ENCODE measurements at regions not wholly inside any gene's neighbourhood (a gene's known extent, or its start where the extent isn't known, plus 50 kb on each side); places are given as distances from the start of the nearest gene placed in this dataset.

DNA sequence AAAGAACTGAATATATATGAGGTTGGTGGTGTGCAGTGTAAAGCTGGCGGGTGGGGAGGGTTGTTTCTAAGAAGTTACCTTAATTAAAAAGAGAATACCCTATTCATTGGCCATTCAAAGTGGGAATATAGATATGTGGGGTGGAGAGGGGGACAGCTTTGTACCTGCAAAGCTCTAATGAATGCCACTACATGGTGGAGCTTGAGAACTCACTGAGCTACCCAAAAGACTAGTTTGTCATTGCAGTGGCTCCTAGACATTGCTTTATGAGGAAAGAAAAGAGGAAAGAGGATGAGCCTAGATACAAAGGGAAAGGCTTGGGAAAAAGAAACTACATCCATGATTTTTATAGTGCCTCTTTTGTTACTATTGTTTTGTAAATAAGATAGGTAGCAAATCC, 209.9 kb upstream of the SPRY1 start:
- 95 to 97% methylated on average over 1 of the region's 1 CpG for WGBS, 2 donors
- no peak overlapping the region for H3K4me3 ChIP-seq
- no peaks in the 10 kb centered on the region for H3K27me3 ChIP-seq
- no peaks in the 10 kb centered on the region for H3K4me1 ChIP-seq
- H3K36me3 ChIP-seq: no peaks in the 10 kb centered on the region
- DNase-seq: no peak
- intact Hi-C loops (cut with DNase I): no loop called here
- no peaks in the 10 kb centered on the region for H3K9me3 ChIP-seq
- H3K27ac ChIP-seq: no peak overlapping the region
- TF ChIP-seq POLR2A (IDR thresholded peaks at IDR 0.05): no peak
- TF ChIP-seq, protein P1, sequence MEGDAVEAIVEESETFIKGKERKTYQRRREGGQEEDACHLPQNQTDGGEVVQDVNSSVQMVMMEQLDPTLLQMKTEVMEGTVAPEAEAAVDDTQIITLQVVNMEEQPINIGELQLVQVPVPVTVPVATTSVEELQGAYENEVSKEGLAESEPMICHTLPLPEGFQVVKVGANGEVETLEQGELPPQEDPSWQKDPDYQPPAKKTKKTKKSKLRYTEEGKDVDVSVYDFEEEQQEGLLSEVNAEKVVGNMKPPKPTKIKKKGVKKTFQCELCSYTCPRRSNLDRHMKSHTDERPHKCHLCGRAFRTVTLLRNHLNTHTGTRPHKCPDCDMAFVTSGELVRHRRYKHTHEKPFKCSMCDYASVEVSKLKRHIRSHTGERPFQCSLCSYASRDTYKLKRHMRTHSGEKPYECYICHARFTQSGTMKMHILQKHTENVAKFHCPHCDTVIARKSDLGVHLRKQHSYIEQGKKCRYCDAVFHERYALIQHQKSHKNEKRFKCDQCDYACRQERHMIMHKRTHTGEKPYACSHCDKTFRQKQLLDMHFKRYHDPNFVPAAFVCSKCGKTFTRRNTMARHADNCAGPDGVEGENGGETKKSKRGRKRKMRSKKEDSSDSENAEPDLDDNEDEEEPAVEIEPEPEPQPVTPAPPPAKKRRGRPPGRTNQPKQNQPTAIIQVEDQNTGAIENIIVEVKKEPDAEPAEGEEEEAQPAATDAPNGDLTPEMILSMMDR (IDR thresholded peaks at IDR 0.05): no peak

DNA sequence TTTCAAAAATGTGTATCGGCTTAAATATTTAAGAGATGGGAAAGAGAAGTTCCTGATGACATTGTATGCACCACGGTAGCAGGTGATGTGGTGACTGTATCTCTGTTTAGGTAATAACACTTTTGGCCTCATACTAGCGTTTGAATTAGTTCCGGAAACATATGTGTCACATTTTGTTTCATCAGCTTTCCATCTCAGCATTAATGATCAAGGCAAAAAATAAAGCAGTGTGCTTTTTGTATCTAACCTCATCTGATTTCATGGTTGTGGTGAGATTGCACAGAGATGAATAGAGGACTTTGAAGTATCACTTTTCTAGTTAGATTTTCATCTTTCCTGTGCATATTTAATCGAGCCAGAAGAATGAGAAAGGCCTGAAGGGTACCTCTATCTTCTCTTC, 206.4 kb upstream of the SPRY1 start:
- no peaks in the 10 kb centered on the region for H3K36me3 ChIP-seq
- WGBS, 2 donors: 84 to 92% methylated on average over 5 of the region's 5 CpGs

DNA sequence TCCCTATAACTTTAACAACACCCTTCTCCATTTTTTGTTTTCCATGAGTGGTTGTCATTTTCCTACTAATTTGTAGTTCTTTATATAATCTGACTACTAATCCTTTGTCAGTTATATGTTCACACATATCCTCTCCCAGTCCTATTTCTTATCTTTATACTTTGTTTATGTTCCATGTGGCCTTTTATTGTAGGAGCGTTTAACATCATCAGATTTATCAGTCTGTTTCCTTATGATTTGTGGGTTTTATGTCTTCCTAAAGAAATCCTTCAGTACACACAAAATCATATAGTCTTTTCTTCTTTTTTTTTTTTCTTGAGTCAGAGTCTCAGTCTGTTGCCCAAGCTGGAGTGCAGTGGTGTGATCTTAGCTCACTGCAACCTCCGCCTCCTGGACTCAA, 204.9 kb upstream of the SPRY1 start:
- H3K4me3 ChIP-seq: no peak overlapping the region
- DNase-seq: no peak
- H3K27ac ChIP-seq: no peak overlapping the region
- no peaks in the 10 kb centered on the region for H3K36me3 ChIP-seq
- H3K27me3 ChIP-seq: no peaks in the 10 kb centered on the region
- WGBS, 2 donors: 50 to 95% methylated on average over 2 of the region's 2 CpGs
- intact Hi-C loops (cut with DNase I): no loop called here
- H3K4me1 ChIP-seq: no peaks in the 10 kb centered on the region
- H3K9me3 ChIP-seq: no peaks in the 10 kb centered on the region
- TF ChIP-seq, protein P1 (IDR thresholded peaks at IDR 0.05): no peak
- TF ChIP-seq POLR2A (IDR thresholded peaks at IDR 0.05): no peak

More for the DNA sequence above, 206.4 kb upstream of the SPRY1 start:
- Histone ChIP-seq H3K27me3 (no peaks in the 10 kb centered on the region), H3K9me3 (no peaks in the 10 kb centered on the region), H3K27ac (no peak overlapping the region), H3K4me3 (no peak overlapping the region), H3K4me1 (no peaks in the 10 kb centered on the region)
- intact Hi-C loops (cut with DNase I): no loop called here
- no peak for TF ChIP-seq POLR2A (IDR thresholded peaks at IDR 0.05)
- TF ChIP-seq, protein P1 (IDR thresholded peaks at IDR 0.05): no peak
- DNase-seq: no peak

DNA sequence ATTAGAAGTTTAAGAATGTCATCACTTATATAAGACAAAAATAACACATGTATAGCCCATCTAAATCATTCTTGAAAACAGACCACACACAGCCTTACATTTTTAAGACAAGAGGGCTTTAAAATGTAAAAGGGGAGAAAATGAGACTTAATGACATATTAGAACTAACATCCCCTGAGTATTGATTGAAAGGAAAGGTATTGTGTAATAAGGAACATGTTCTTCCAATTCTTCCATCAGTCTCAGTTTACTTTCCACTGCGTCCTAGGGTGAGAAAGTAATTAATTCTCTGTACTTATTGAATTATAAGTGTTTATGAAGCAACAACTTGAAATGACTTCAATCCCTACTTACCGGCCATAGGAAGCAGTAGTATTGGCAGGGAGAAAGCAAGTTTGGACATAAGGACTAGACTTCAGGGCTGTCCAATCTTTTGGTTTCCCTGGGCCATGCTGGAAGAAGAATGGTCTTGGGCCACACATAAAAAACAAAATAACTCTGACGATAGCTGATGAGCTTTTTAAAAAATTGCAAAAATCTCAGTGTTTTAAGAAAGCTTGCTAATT, 202.7 kb upstream of the SPRY1 start:
- no peak overlapping the region for H3K4me3 ChIP-seq
- no peaks in the 10 kb centered on the region for H3K9me3 ChIP-seq
- H3K27me3 ChIP-seq: no peaks in the 10 kb centered on the region
- 64 to 90% methylated on average over 3 of the region's 3 CpGs for WGBS, 2 donors
- no peaks in the 10 kb centered on the region for H3K4me1 ChIP-seq
- intact Hi-C loops (cut with DNase I): no loop called here
- DNase-seq: no peak
- no peak overlapping the region for H3K27ac ChIP-seq
- no peak for TF ChIP-seq POLR2A (IDR thresholded peaks at IDR 0.05)
- TF ChIP-seq, protein P1 (IDR thresholded peaks at IDR 0.05): no peak
- no peaks in the 10 kb centered on the region for H3K36me3 ChIP-seq

DNA sequence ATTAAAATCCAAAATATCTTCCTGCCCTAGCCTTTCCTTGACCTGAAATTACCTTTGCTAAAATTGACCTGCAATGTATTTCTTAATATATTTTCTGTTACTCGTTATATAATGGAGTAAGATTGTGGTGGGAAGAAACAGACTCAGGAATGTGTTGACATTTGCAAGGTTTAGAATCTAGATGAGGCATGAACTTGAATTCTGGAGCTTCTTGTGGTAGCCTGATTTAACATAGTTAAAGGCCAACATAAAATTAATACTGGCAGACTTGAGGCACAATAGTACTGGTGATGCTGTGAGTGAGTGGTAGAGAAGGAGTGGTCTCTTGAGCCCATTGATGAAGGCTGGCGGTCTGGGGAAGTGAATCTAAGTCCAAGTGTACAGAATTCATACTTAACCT, 197.9 kb upstream of the SPRY1 start:
- intact Hi-C loops (cut with DNase I): no loop called here
- no peak for TF ChIP-seq POLR2A (IDR thresholded peaks at IDR 0.05)
- TF ChIP-seq, protein P1 (IDR thresholded peaks at IDR 0.05): no peak
- Histone ChIP-seq H3K27me3 (no peaks in the 10 kb centered on the region), H3K9me3 (no peaks in the 10 kb centered on the region), H3K27ac (no peak overlapping the region), H3K4me3 (no peak overlapping the region), H3K4me1 (peaks cover 0 to 18% (median 0%) of the 10 kb centered on the region in 3 donors), H3K36me3 (no peaks in the 10 kb centered on the region)
- 83 to 84% methylated on average over 2 of the region's 2 CpGs for WGBS, 2 donors
- DNase-seq: no peak
